ENCODE measurements at regions not wholly inside any gene's neighbourhood (a gene's known extent, or its start where the extent isn't known, plus 50 kb on each side); places are given as distances from the start of the nearest gene placed in this dataset.

DNA sequence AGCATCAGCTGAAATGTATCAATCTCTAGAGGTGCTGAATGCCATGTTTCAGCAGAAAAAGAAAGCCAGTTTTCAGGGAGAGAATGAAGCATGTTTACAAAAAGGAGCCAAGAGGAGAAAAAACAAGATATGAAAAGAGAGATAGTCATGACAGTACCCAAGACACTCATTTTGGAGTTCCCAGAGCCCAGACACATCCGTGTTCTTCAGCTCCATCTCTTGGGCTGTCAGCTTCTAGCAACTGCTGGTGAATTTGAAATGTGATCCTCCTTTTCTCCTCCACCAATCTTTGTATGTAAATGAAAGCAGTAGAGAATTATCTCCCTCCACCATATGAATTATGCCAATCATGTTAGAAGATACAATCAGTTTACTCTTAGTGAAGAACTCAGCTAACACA lies 93.0 kb upstream of the SLC25A36 start:
- TF ChIP-seq POLR2A (IDR thresholded peaks at IDR 0.05) = no peak
- TF ChIP-seq, protein P1, sequence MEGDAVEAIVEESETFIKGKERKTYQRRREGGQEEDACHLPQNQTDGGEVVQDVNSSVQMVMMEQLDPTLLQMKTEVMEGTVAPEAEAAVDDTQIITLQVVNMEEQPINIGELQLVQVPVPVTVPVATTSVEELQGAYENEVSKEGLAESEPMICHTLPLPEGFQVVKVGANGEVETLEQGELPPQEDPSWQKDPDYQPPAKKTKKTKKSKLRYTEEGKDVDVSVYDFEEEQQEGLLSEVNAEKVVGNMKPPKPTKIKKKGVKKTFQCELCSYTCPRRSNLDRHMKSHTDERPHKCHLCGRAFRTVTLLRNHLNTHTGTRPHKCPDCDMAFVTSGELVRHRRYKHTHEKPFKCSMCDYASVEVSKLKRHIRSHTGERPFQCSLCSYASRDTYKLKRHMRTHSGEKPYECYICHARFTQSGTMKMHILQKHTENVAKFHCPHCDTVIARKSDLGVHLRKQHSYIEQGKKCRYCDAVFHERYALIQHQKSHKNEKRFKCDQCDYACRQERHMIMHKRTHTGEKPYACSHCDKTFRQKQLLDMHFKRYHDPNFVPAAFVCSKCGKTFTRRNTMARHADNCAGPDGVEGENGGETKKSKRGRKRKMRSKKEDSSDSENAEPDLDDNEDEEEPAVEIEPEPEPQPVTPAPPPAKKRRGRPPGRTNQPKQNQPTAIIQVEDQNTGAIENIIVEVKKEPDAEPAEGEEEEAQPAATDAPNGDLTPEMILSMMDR (IDR thresholded peaks at IDR 0.05) = no peak
